ENCODE measurements at regions not wholly inside any gene's neighbourhood (a gene's known extent, or its start where the extent isn't known, plus 50 kb on each side); places are given as distances from the start of the nearest gene placed in this dataset.

DNA sequence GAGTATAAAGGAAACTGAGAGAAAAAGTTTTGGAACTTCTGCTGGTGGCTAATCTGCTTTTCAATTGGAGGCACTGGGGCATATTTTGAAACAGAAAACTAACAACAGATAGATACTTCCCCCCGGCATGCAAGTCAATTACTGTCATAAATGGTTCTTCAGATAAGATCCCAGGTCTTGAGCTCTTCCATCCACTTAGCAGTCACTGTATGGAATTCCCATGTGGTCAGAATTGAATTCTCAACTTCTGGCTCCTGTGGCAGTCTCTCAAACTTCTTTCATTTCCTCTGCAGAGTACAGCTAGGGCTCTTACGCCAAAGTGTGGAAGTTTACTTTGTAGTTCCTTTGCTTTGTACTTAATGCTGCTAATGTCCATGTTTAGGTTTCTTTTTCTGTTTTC is 452.2 kb downstream of the IPO8 start:
- TF ChIP-seq POLR2A (IDR thresholded peaks at IDR 0.05): no peak
- TF ChIP-seq, protein P1, sequence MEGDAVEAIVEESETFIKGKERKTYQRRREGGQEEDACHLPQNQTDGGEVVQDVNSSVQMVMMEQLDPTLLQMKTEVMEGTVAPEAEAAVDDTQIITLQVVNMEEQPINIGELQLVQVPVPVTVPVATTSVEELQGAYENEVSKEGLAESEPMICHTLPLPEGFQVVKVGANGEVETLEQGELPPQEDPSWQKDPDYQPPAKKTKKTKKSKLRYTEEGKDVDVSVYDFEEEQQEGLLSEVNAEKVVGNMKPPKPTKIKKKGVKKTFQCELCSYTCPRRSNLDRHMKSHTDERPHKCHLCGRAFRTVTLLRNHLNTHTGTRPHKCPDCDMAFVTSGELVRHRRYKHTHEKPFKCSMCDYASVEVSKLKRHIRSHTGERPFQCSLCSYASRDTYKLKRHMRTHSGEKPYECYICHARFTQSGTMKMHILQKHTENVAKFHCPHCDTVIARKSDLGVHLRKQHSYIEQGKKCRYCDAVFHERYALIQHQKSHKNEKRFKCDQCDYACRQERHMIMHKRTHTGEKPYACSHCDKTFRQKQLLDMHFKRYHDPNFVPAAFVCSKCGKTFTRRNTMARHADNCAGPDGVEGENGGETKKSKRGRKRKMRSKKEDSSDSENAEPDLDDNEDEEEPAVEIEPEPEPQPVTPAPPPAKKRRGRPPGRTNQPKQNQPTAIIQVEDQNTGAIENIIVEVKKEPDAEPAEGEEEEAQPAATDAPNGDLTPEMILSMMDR (IDR thresholded peaks at IDR 0.05): no peak

Data from testis (tissue), 2 donors.